Keratinocyte (primary cell): ENCODE measurements at regions not wholly inside any gene's neighbourhood (a gene's known extent, or its start where the extent isn't known, plus 50 kb on each side); places are given as distances from the start of the nearest gene placed in this dataset.

Experiments used
- DNase-seq: peaks from one replicate; pipeline ENCODE4 v3.0.0-alpha.2; 2011; ENCODE audit warnings: low read depth, missing footprints, low spot score
- FAIRE-seq: peaks from 2 replicates; lab custom pipeline; 2011; peaks lifted over from hg19 to GRCh38; lab: Jason Lieb, UNC
- H2AFZ ChIP-seq: 2 replicates; pipeline ENCODE4 v1.6.0; 2012; ENCODE audit warnings: low read length, control low read depth, inconsistent platforms; ENCODE audit not compliant: control insufficient read depth
- H3K27ac ChIP-seq: 2 replicates; pipeline ENCODE4 v1.5.1; 2011; ENCODE audit warnings: low read length; ENCODE audit not compliant: control insufficient read depth, insufficient read depth
- H3K27me3 ChIP-seq: 3 replicates; pipeline ENCODE4 v1.6.0; 2011; ENCODE audit warnings: low read length; ENCODE audit not compliant: control insufficient read depth, insufficient read depth; ENCODE audit errors: extremely low read depth
- H3K36me3 ChIP-seq, 2 experiments: 2 replicates in 1 of 2; 3 replicates in 1 of 2; pipeline ENCODE4 v1.5.1; 2011; ENCODE audit warnings: low read length in 2 of 2, mild to moderate bottlenecking in 1 of 2; ENCODE audit not compliant: control insufficient read depth in 2 of 2, insufficient read depth in 2 of 2; ENCODE audit errors: extremely low read depth in 1 of 2
- H3K4me1 ChIP-seq: 3 replicates; pipeline ENCODE4 v1.5.1; 2011; ENCODE audit warnings: low read length; ENCODE audit not compliant: control insufficient read depth, insufficient read depth; ENCODE audit errors: extremely low read depth
- H3K4me2 ChIP-seq: 3 replicates; pipeline ENCODE4 v1.6.0; 2011; ENCODE audit warnings: low read depth, low read length; ENCODE audit not compliant: control insufficient read depth, insufficient read depth; ENCODE audit errors: extremely low read depth
- H3K4me3 ChIP-seq, 3 experiments: fragments of 200-600 bp in 1 of 3; sonication (generic) in 1 of 3; 2 replicates in 2 of 3; 3 replicates in 1 of 3; pipeline ENCODE4 v1.5.1; 2011 to 2016; ENCODE audit warnings: low read length in 3 of 3, mild to moderate bottlenecking in 3 of 3, control low read depth in 2 of 3, inconsistent platforms in 1 of 3, low read depth in 1 of 3, mixed read lengths in 1 of 3, mixed run types in 1 of 3, moderate library complexity in 1 of 3; ENCODE audit not compliant: control insufficient read depth in 2 of 3, insufficient read depth in 2 of 3; ENCODE audit errors: extremely low read depth in 1 of 3
- H3K79me2 ChIP-seq: 2 replicates; pipeline ENCODE4 v1.6.0; 2012; ENCODE audit warnings: low read length; ENCODE audit not compliant: control insufficient read depth, insufficient read depth
- H3K9ac ChIP-seq: 3 replicates; pipeline ENCODE4 v1.6.0; 2011; ENCODE audit warnings: low read length; ENCODE audit not compliant: control insufficient read depth, insufficient read depth; ENCODE audit errors: extremely low read depth
- H3K9me1 ChIP-seq: 3 replicates; pipeline ENCODE4 v1.6.0; 2011; ENCODE audit warnings: low read length; ENCODE audit not compliant: control insufficient read depth, insufficient read depth; ENCODE audit errors: extremely low read depth
- H3K9me3 ChIP-seq: 2 replicates; pipeline ENCODE4 v1.5.1; 2012; ENCODE audit warnings: low read depth, low read length; ENCODE audit not compliant: control insufficient read depth
- H4K20me1 ChIP-seq: 3 replicates; pipeline ENCODE4 v1.6.0; 2011; ENCODE audit warnings: low read length; ENCODE audit not compliant: control insufficient read depth, insufficient read depth; ENCODE audit errors: extremely low read depth
- EZH2 ChIP-seq: IDR thresholded peaks from one replicate; pipeline ENCODE4 v1.6.1; 2012; ENCODE audit warnings: inconsistent platforms, mild to moderate bottlenecking, low read length, moderate library complexity
- dilution Hi-C: fragments of 300-500 bp; cut with MboI; formaldehyde crosslinking; loops from one replicate; pipeline ENCODE4 v1.7.0; 2020; ENCODE audit warnings: low sequenced_read_pairs; ENCODE audit not compliant: extremely low pct_ligation_motif_present
- TF ChIP-seq, protein P1 (sequence below), 3 experiments: IDR thresholded peaks in 1 of 3; conservative IDR thresholded peaks in 1 of 3; optimal IDR thresholded peaks in 1 of 3; 2 replicates in 2 of 3; 3 replicates in 1 of 3; pipeline versions ENCODE3 to v1.5.1; 2011; ENCODE audit warnings: low read length in 3 of 3, mild to moderate bottlenecking in 3 of 3, moderate library complexity in 2 of 3, control low read depth in 1 of 3, inconsistent platforms in 1 of 3; ENCODE audit not compliant: insufficient read depth in 2 of 3; ENCODE audit errors: extremely low read depth in 1 of 3

DNA sequence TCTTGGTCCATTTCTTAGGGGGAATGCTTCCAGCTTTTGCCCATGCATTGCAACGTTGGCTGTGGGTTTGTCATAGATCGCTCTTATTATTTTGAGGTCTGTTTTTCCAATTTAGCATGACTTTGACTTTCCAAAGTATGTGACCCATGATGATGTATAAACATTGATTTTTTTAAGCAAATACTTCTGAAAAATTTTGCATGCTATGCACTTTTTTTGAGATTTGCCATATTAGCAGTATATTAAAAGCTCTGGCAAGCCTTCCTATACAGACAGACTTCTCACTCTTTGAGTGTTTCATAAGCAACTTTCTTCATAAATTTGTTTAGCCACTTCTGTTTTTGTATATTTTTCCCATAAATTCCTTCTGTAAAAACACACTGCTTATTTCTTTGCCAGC is 746.4 kb upstream of the LCORL start:
- H3K79me2 ChIP-seq = no peaks in the 10 kb centered on the region
- no peak overlapping the region for H3K4me3 ChIP-seq
- DNase-seq (no peak), FAIRE-seq (no peak)
- no peaks in the 10 kb centered on the region for H3K4me1 ChIP-seq
- no peak overlapping the region for H3K4me2 ChIP-seq
- H3K9ac ChIP-seq = no peak overlapping the region
- H3K9me1 ChIP-seq = no peaks in the 10 kb centered on the region
- H3K36me3 ChIP-seq = no peaks in the 10 kb centered on the region
- no peaks in the 10 kb centered on the region for H3K27me3 ChIP-seq
- no peak overlapping the region for H2AFZ ChIP-seq
- dilution Hi-C loops = no loop called here
- TF ChIP-seq, protein P1, sequence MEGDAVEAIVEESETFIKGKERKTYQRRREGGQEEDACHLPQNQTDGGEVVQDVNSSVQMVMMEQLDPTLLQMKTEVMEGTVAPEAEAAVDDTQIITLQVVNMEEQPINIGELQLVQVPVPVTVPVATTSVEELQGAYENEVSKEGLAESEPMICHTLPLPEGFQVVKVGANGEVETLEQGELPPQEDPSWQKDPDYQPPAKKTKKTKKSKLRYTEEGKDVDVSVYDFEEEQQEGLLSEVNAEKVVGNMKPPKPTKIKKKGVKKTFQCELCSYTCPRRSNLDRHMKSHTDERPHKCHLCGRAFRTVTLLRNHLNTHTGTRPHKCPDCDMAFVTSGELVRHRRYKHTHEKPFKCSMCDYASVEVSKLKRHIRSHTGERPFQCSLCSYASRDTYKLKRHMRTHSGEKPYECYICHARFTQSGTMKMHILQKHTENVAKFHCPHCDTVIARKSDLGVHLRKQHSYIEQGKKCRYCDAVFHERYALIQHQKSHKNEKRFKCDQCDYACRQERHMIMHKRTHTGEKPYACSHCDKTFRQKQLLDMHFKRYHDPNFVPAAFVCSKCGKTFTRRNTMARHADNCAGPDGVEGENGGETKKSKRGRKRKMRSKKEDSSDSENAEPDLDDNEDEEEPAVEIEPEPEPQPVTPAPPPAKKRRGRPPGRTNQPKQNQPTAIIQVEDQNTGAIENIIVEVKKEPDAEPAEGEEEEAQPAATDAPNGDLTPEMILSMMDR (optimal IDR thresholded peaks at IDR 0.05 in 1 of 3, IDR thresholded peaks at IDR 0.05 in 1 of 3, conservative IDR thresholded peaks at IDR 0.05 in 1 of 3; ENCODE audit: extremely low read depth in 1 of 3, insufficient read depth in 2 of 3, low read length in 3 of 3) = no peak
- TF ChIP-seq EZH2 = no peak
- H3K27ac ChIP-seq = no peak overlapping the region
- H3K9me3 ChIP-seq = no peaks in the 10 kb centered on the region
- no peaks in the 10 kb centered on the region for H4K20me1 ChIP-seq

DNA sequence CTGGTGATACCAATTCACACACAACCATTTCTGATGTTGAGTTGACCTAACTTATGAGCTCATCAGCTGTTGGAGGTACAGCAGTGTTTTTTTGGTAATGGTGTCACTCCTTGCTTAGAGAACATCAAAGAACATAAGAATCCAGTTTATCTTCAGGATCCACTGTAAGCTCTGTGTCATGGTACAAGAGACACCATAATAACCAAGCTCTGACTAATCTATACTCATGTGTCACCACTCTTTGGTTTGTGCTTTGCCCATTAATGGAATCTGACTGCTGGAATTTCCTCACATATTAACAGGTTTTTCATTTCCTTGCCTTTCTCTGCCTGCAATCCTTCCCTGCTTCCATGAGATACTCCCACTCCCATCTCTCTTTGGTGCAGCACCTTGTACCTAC is 735.1 kb upstream of the LCORL start:
- H3K9me1 ChIP-seq = no peaks in the 10 kb centered on the region
- H3K4me3 ChIP-seq = no peak overlapping the region
- no peaks in the 10 kb centered on the region for H3K9me3 ChIP-seq
- DNase-seq = no peak
- no peaks in the 10 kb centered on the region for H3K4me1 ChIP-seq
- H3K36me3 ChIP-seq = no peaks in the 10 kb centered on the region
- no peak overlapping the region for H3K27ac ChIP-seq
- FAIRE-seq = no peak
- H3K9ac ChIP-seq = no peak overlapping the region
- no peaks in the 10 kb centered on the region for H3K27me3 ChIP-seq
- TF ChIP-seq, protein P1 (optimal IDR thresholded peaks at IDR 0.05 in 1 of 3, IDR thresholded peaks at IDR 0.05 in 1 of 3, conservative IDR thresholded peaks at IDR 0.05 in 1 of 3; ENCODE audit: extremely low read depth in 1 of 3, insufficient read depth in 2 of 3, low read length in 3 of 3) = no peak
- no peak for TF ChIP-seq EZH2
- no peak overlapping the region for H3K4me2 ChIP-seq
- H4K20me1 ChIP-seq = no peaks in the 10 kb centered on the region
- H2AFZ ChIP-seq = no peak overlapping the region
- dilution Hi-C loops = no loop called here
- H3K79me2 ChIP-seq = no peaks in the 10 kb centered on the region
